Endothelial cell of umbilical vein (primary cell): ENCODE measurements at regions not wholly inside any gene's neighbourhood (a gene's known extent, or its start where the extent isn't known, plus 50 kb on each side); places are given as distances from the start of the nearest gene placed in this dataset.

Source experiments
- BruUV-seq: library from RNA; stranded (reverse); fragments of 400-500 nt; replicated peaks from 2 replicates; lab custom pipeline; 2021; lab: Mats Ljungman, UMichigan
- CTCF ChIA-PET: fragments of 300-600, 350-600 bp; sonication (Branson Sonifier 250); formaldehyde crosslinking; loops from one replicate; lab custom pipeline; 2021; ENCODE audit warnings: antibody characterized with exemption, inconsistent platforms; lab: Charles Lee
- POLR2A ChIA-PET: fragments of 300-600, 350-600 bp; sonication (Branson Sonifier 250); formaldehyde crosslinking; loops from one replicate; lab custom pipeline; 2021; ENCODE audit warnings: antibody characterized with exemption, inconsistent platforms; lab: Charles Lee
- DNase-seq: peaks from one replicate; pipeline ENCODE4 v3.0.0-alpha.2; 2011; ENCODE audit warnings: low read depth, low spot score
- FAIRE-seq: peaks from 2 replicates; lab custom pipeline; 2011; peaks lifted over from hg19 to GRCh38; lab: Jason Lieb, UNC
- H2AFZ ChIP-seq: 2 replicates; pipeline ENCODE4 v1.6.0; 2012; ENCODE audit warnings: low read depth, low read length, control low read depth, inconsistent platforms
- H3K27ac ChIP-seq: 2 replicates; pipeline ENCODE4 v1.5.1; 2011; ENCODE audit warnings: low read depth, mild to moderate bottlenecking, control low read depth, low read length, moderate library complexity; ENCODE audit not compliant: insufficient read depth
- H3K27me3 ChIP-seq, 2 experiments: 2 replicates each; pipeline versions ENCODE4 v1.6.0 to v1.6.1; 2011; ENCODE audit warnings: low read length in 2 of 2, mixed read lengths in 1 of 2; ENCODE audit not compliant: control insufficient read depth in 2 of 2, insufficient read depth in 2 of 2
- H3K36me3 ChIP-seq, 2 experiments: 2 replicates in 1 of 2; 3 replicates in 1 of 2; pipeline ENCODE4 v1.5.1; 2011; ENCODE audit warnings: low read length in 2 of 2, mild to moderate bottlenecking in 1 of 2, moderate library complexity in 1 of 2; ENCODE audit not compliant: control insufficient read depth in 2 of 2, insufficient read depth in 2 of 2; ENCODE audit errors: extremely low read depth in 1 of 2
- H3K4me1 ChIP-seq: 3 replicates; pipeline ENCODE4 v1.5.1; 2011; ENCODE audit warnings: mild to moderate bottlenecking, low read length; ENCODE audit not compliant: control insufficient read depth, insufficient read depth; ENCODE audit errors: extremely low read depth
- H3K4me2 ChIP-seq: 2 replicates; pipeline ENCODE4 v1.6.1; 2011; ENCODE audit warnings: low read length, control low read depth, mixed read lengths; ENCODE audit not compliant: insufficient read depth
- H3K4me3 ChIP-seq, 3 experiments: fragments of 200-600 bp in 1 of 3; sonication (generic), shearing (Covaris generic) in 1 of 3; replicated peaks in 1 of 3; 2 replicates each; pipeline ENCODE4 v1.5.1; 2011 to 2016; ENCODE audit warnings: control low read depth in 3 of 3, low read length in 3 of 3, mild to moderate bottlenecking in 2 of 3, inconsistent platforms in 1 of 3, low read depth in 1 of 3, moderate library complexity in 1 of 3; ENCODE audit not compliant: insufficient read depth in 1 of 3
- H3K79me2 ChIP-seq: 2 replicates; pipeline ENCODE4 v1.6.0; 2012; ENCODE audit warnings: low read length, inconsistent platforms; ENCODE audit not compliant: control insufficient read depth, insufficient read depth
- H3K9ac ChIP-seq: replicated peaks from 2 replicates; pipeline ENCODE3; 2011; ENCODE audit warnings: low read length, control low read depth; ENCODE audit not compliant: insufficient read depth; ENCODE audit errors: extremely low read depth
- H3K9me1 ChIP-seq: replicated peaks from 3 replicates; pipeline ENCODE4 v1.6.0; 2011; ENCODE audit warnings: mild to moderate bottlenecking, low read length; ENCODE audit not compliant: control insufficient read depth, insufficient read depth; ENCODE audit errors: extremely low read depth
- H3K9me3 ChIP-seq: replicated peaks from 2 replicates; pipeline ENCODE4 v1.5.1; 2012; ENCODE audit warnings: low read length, inconsistent platforms; ENCODE audit not compliant: control insufficient read depth, insufficient read depth
- H4K20me1 ChIP-seq: replicated peaks from 2 replicates; pipeline ENCODE3; 2011; ENCODE audit warnings: mild to moderate bottlenecking, low read length; ENCODE audit not compliant: control insufficient read depth, insufficient read depth; ENCODE audit errors: extremely low read depth
- EZH2 ChIP-seq: IDR thresholded peaks from 2 replicates; pipeline ENCODE4 v1.6.1; 2012; ENCODE audit warnings: borderline replicate concordance, low read depth, mild to moderate bottlenecking, moderate library complexity, low read length, inconsistent platforms; ENCODE audit not compliant: severe bottlenecking
- FOS ChIP-seq: IDR thresholded peaks from 2 replicates; pipeline ENCODE4 v1.6.1; 2011; ENCODE audit warnings: mild to moderate bottlenecking, low read length, moderate library complexity, borderline replicate concordance; ENCODE audit not compliant: insufficient read depth
- GATA2 ChIP-seq: IDR thresholded peaks from 2 replicates; pipeline ENCODE4 v1.7.0; 2011; ENCODE audit warnings: low read depth, mild to moderate bottlenecking, moderate library complexity, mixed read lengths, low read length; ENCODE audit not compliant: insufficient read length, insufficient read depth
- JUN ChIP-seq: IDR thresholded peaks from 2 replicates; pipeline ENCODE4 v1.6.1; 2011; ENCODE audit warnings: borderline replicate concordance, low read depth; ENCODE audit not compliant: insufficient read length, insufficient read depth
- MYC ChIP-seq: IDR thresholded peaks from one replicate; pipeline ENCODE4 v1.6.1; 2011; ENCODE audit warnings: mild to moderate bottlenecking, low read depth, low read length
- POLR2A ChIP-seq: IDR thresholded peaks from 2 replicates; pipeline ENCODE4 v1.6.1; 2012; ENCODE audit warnings: low read depth, mild to moderate bottlenecking, control low read depth, low read length
- POLR2AphosphoS5 ChIP-seq: IDR thresholded peaks from 2 replicates; pipeline ENCODE4 v1.6.1; 2012; ENCODE audit warnings: low read depth, mild to moderate bottlenecking, control low read depth, low read length, moderate library complexity; ENCODE audit not compliant: insufficient read depth
- dilution Hi-C: fragments of 300-500 bp; cut with MboI; formaldehyde crosslinking; loops from one replicate; pipeline ENCODE4 v1.15.0; 2019; ENCODE audit warnings: low sequenced_read_pairs; ENCODE audit not compliant: extremely low pct_ligation_motif_present
- intact Hi-C: fragments of 100-400 bp; cut with micrococcal nuclease; formaldehyde crosslinking; loops from one replicate; pipeline ENCODE4 v1.10.0; 2022
- TF ChIP-seq, protein P1 (sequence below): IDR thresholded peaks from 2 replicates; pipeline ENCODE4 v1.6.1; 2011; ENCODE audit not compliant: insufficient read depth, insufficient read length
- TF ChIP-seq, protein P2 (sequence below), 2 donors: IDR thresholded peaks; 1 replicate in 1 of 2; 2 replicates in 1 of 2; pipeline ENCODE4 v1.5.1; 2011; ENCODE audit warnings: low read length in 2 of 2, mild to moderate bottlenecking in 2 of 2, moderate library complexity in 2 of 2, control low read depth in 1 of 2, inconsistent platforms in 1 of 2, low read depth in 1 of 2; ENCODE audit not compliant: insufficient read depth in 1 of 2; ENCODE audit errors: extremely low read depth in 1 of 2

DNA sequence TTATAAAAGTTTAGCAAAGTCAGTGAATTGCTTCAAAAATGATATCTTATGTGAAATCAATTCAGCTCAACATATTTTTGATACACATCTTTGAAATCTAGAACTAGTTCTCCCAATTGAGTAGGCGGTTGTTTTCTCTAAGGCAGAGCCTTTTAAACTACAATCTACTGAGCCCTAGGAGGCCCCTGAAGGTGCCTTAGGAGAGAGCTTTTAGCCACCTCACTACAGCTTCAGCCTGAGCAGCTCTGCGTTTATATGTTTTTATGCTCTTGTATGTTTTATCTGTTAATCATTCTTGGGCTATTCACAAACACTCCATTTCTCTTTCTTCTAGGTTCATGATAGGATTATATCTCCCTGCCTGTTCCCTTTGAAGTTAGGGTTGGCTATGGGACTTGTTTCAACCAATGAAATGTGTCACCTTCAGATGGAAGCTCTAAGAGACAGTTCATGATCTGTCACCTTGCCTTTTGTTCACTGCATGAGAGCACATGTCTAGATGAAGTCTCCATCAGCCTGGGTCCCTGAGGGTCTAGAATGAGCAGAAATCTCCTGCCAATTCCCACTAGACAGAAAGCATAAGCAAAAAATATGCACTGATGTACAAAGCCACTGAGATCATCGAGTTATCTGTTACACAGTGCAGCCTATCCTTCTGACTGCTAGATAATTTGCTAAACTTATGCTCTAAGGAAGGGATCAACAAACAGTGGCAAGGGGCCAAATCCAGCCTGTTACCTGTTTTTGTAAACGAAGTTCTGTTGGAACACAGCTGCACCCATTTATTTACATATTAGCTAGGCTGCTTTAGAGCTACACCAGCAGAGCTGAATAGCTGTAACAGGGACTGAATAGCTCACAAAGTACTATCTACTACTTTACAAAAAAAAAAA lies 128.5 kb upstream of the CDK1 start:
- Histone ChIP-seq H3K9me1 (no peaks in the 10 kb centered on the region), H3K36me3 (no peaks in the 10 kb centered on the region), H3K27ac (no peak overlapping the region), H3K4me1 (no peaks in the 10 kb centered on the region), H3K9me3 (no peaks in the 10 kb centered on the region), H3K9ac (no peak overlapping the region), H3K27me3 (no peaks in the 10 kb centered on the region), H2AFZ (no peak overlapping the region), H3K4me2 (no peak overlapping the region), H3K79me2 (no peaks in the 10 kb centered on the region), H3K4me3 (no peak overlapping the region), H4K20me1 (no peaks in the 10 kb centered on the region)
- ChIA-PET CTCF (interaction anchor here (0.7 to 4.4 kb wide), 10 partner anchors 14 to 1023 kb away, joined by 3 to 44 read pairs (median 5); no protein-coding TSS in a partner anchor), POLR2A (no interaction called here)
- TF ChIP-seq FOS: no peak
- TF ChIP-seq, protein P1, sequence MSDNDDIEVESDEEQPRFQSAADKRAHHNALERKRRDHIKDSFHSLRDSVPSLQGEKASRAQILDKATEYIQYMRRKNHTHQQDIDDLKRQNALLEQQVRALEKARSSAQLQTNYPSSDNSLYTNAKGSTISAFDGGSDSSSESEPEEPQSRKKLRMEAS: no peak
- no peak for TF ChIP-seq MYC
- no peak for TF ChIP-seq GATA2
- no peak for TF ChIP-seq JUN
- no peak for TF ChIP-seq EZH2
- TF ChIP-seq POLR2A: no peak
- TF ChIP-seq, protein P2, sequence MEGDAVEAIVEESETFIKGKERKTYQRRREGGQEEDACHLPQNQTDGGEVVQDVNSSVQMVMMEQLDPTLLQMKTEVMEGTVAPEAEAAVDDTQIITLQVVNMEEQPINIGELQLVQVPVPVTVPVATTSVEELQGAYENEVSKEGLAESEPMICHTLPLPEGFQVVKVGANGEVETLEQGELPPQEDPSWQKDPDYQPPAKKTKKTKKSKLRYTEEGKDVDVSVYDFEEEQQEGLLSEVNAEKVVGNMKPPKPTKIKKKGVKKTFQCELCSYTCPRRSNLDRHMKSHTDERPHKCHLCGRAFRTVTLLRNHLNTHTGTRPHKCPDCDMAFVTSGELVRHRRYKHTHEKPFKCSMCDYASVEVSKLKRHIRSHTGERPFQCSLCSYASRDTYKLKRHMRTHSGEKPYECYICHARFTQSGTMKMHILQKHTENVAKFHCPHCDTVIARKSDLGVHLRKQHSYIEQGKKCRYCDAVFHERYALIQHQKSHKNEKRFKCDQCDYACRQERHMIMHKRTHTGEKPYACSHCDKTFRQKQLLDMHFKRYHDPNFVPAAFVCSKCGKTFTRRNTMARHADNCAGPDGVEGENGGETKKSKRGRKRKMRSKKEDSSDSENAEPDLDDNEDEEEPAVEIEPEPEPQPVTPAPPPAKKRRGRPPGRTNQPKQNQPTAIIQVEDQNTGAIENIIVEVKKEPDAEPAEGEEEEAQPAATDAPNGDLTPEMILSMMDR (IDR thresholded peaks at IDR 0.05; ENCODE audit: extremely low read depth in 1 of 2, insufficient read depth in 1 of 2, low read depth in 1 of 2, low read length in 2 of 2): no peak
- no peak for TF ChIP-seq POLR2AphosphoS5
- intact Hi-C loops: loop anchor here (5.0 kb wide), 1 partner anchor 442 kb away; no protein-coding TSS in a partner anchor
- no TSS peak for BruUV-seq
- FAIRE-seq (no peak), DNase-seq (no peak)
- dilution Hi-C loops: no loop called here
